Astrocyte (in vitro differentiated cells and primary cell): ENCODE measurements at regions not wholly inside any gene's neighbourhood (a gene's known extent, or its start where the extent isn't known, plus 50 kb on each side); places are given as distances from the start of the nearest gene placed in this dataset.
A peak's percentile ranks its signal among the peaks of the same experiment; 100 is the strongest.

ENCODE experiments used
- DNase-seq: peaks from one replicate; pipeline ENCODE4 v3.0.0-alpha.2; 2010; ENCODE audit warnings: low read depth
- FAIRE-seq: peaks from 2 replicates; lab custom pipeline; 2011; peaks lifted over from hg19 to GRCh38; lab: Jason Lieb, UNC
- H2AFZ ChIP-seq: 2 replicates; pipeline ENCODE4 v1.6.0; 2012; ENCODE audit warnings: low read depth, low read length, inconsistent platforms
- H3K27ac ChIP-seq: 2 replicates; pipeline ENCODE4 v1.5.1; 2011; ENCODE audit warnings: low read depth, low read length, inconsistent platforms
- H3K27me3 ChIP-seq: 2 replicates; pipeline ENCODE4 v1.6.0; 2011; ENCODE audit warnings: low read length, inconsistent platforms; ENCODE audit not compliant: insufficient read depth
- H3K36me3 ChIP-seq: 2 replicates; pipeline ENCODE4 v1.5.1; 2011; ENCODE audit warnings: low read length, inconsistent platforms; ENCODE audit not compliant: insufficient read depth
- H3K4me1 ChIP-seq: 2 replicates; pipeline ENCODE4 v1.5.1; 2011; ENCODE audit warnings: low read length, inconsistent platforms; ENCODE audit not compliant: insufficient read depth
- H3K4me2 ChIP-seq: 2 replicates; pipeline ENCODE4 v1.6.0; 2012; ENCODE audit warnings: low read length, inconsistent platforms
- H3K4me3 ChIP-seq: 2 replicates; pipeline ENCODE4 v1.5.1; 2011; ENCODE audit warnings: low read depth, mild to moderate bottlenecking, low read length, inconsistent platforms; ENCODE audit not compliant: insufficient read depth
- H3K79me2 ChIP-seq: 2 replicates; pipeline ENCODE4 v1.6.0; 2012; ENCODE audit warnings: mild to moderate bottlenecking, low read length, inconsistent platforms; ENCODE audit not compliant: insufficient read depth
- H3K9ac ChIP-seq: 2 replicates; pipeline ENCODE4 v1.6.0; 2012; ENCODE audit warnings: mild to moderate bottlenecking, low read length, inconsistent platforms
- H3K9me3 ChIP-seq: 2 replicates; pipeline ENCODE4 v1.5.1; 2012; ENCODE audit warnings: low read depth, mild to moderate bottlenecking, low read length, inconsistent platforms; ENCODE audit not compliant: insufficient read depth
- H4K20me1 ChIP-seq: 2 replicates; pipeline ENCODE4 v1.6.0; 2012; ENCODE audit warnings: low read length, inconsistent platforms; ENCODE audit not compliant: insufficient read depth
- H3K27ac Mint-ChIP-seq: one replicate; pipeline ENCODE4 v1.8.0; 2021; ENCODE audit warnings: mild to moderate bottlenecking, mixed read lengths; ENCODE audit not compliant: unreplicated experiment
- H3K27me3 Mint-ChIP-seq: one replicate; pipeline ENCODE4 v1.8.0; 2021; ENCODE audit warnings: low read depth, mixed read lengths; ENCODE audit not compliant: unreplicated experiment
- H3K36me3 Mint-ChIP-seq: one replicate; pipeline ENCODE4 v1.8.0; 2021; ENCODE audit warnings: low read depth, mixed read lengths; ENCODE audit not compliant: unreplicated experiment
- H3K4me1 Mint-ChIP-seq: one replicate; pipeline ENCODE4 v1.8.0; 2021; ENCODE audit warnings: low read depth, mixed read lengths; ENCODE audit not compliant: unreplicated experiment
- H3K4me3 Mint-ChIP-seq: one replicate; pipeline ENCODE4 v1.8.0; 2021; ENCODE audit warnings: mild to moderate bottlenecking, moderate library complexity, mixed read lengths; ENCODE audit not compliant: unreplicated experiment
- H3K9me3 Mint-ChIP-seq: one replicate; pipeline ENCODE4 v1.8.0; 2021; ENCODE audit warnings: mild to moderate bottlenecking, mixed read lengths; ENCODE audit not compliant: unreplicated experiment
- CTCF ChIP-seq: IDR thresholded peaks from 2 replicates; pipeline ENCODE4 v1.5.1; 2011; ENCODE audit warnings: low read depth, mild to moderate bottlenecking, inconsistent platforms, low read length, moderate library complexity; ENCODE audit not compliant: insufficient read depth
- EZH2 ChIP-seq: IDR thresholded peaks from 2 replicates; pipeline ENCODE4 v1.6.1; 2012; ENCODE audit warnings: mild to moderate bottlenecking, low read length, inconsistent platforms; ENCODE audit not compliant: insufficient read depth

- H3K27me3 ChIP-seq, result no peaks in the 10 kb centered on the region
- no peaks in the 10 kb centered on the region for H3K9me3 ChIP-seq
- H3K4me1 ChIP-seq, result peaks cover 18% of the 10 kb centered on the region
- Mint-ChIP-seq H3K36me3 (no peaks in the 10 kb centered on the region), H3K27ac (no peak overlapping the region), H3K4me1 (peaks cover 17% of the 10 kb centered on the region), H3K9me3 (no peaks in the 10 kb centered on the region), H3K27me3 (no peaks in the 10 kb centered on the region), H3K4me3 (no peak overlapping the region)
- no peak for FAIRE-seq
- H3K4me3 ChIP-seq, result no peak overlapping the region
- no peak overlapping the region for H3K9ac ChIP-seq
- DNase-seq, result no peak
- no peaks in the 10 kb centered on the region for H3K36me3 ChIP-seq
- no peaks in the 10 kb centered on the region for H4K20me1 ChIP-seq
- no peak overlapping the region for H3K27ac ChIP-seq
- no peak overlapping the region for H2AFZ ChIP-seq
- no peak overlapping the region for H3K4me2 ChIP-seq
- no peaks in the 10 kb centered on the region for H3K79me2 ChIP-seq
- no peak for TF ChIP-seq EZH2
- no peak for TF ChIP-seq CTCF
Observed at GRCh38 chr5:31114817-31115216, 78.7 kb upstream of the CDH6 start.

GRCh38 chr5:31113666-31114350 is 79.7 kb upstream of the CDH6 start:
- Mint-ChIP-seq H3K9me3 (no peaks in the 10 kb centered on the region), H3K36me3 (no peaks in the 10 kb centered on the region), H3K27ac (peak overlapping the region; percentile 89), H3K4me1 (peaks cover 17% of the 10 kb centered on the region), H3K4me3 (no peak overlapping the region), H3K27me3 (no peaks in the 10 kb centered on the region)
- Histone ChIP-seq H3K4me1 (peaks cover 18% of the 10 kb centered on the region), H3K4me3 (no peak overlapping the region), H3K4me2 (no peak overlapping the region), H3K79me2 (no peaks in the 10 kb centered on the region), H3K9ac (no peak overlapping the region), H3K36me3 (no peaks in the 10 kb centered on the region), H3K27me3 (no peaks in the 10 kb centered on the region), H2AFZ (no peak overlapping the region), H3K9me3 (no peaks in the 10 kb centered on the region), H4K20me1 (no peaks in the 10 kb centered on the region), H3K27ac (peak overlapping the region; percentile 57)
- DNase-seq (no peak), FAIRE-seq (no peak)
- TF ChIP-seq EZH2, result no peak
- TF ChIP-seq CTCF, result no peak

- peak; percentile 98 for DNase-seq
- peaks cover 18% of the 10 kb centered on the region for H3K4me1 ChIP-seq
- Mint-ChIP-seq H3K4me3 (no peak overlapping the region), H3K4me1 (peaks cover 19% of the 10 kb centered on the region), H3K27ac (peak overlapping the region; percentile 89), H3K9me3 (no peaks in the 10 kb centered on the region), H3K36me3 (no peaks in the 10 kb centered on the region), H3K27me3 (no peaks in the 10 kb centered on the region)
- H3K27me3 ChIP-seq, result no peaks in the 10 kb centered on the region
- H3K9ac ChIP-seq, result no peak overlapping the region
- H2AFZ ChIP-seq, result no peak overlapping the region
- peak overlapping the region; percentile 57 for H3K27ac ChIP-seq
- no peaks in the 10 kb centered on the region for H3K79me2 ChIP-seq
- peak overlapping the region; percentile 46 for H3K4me2 ChIP-seq
- H3K9me3 ChIP-seq, result no peaks in the 10 kb centered on the region
- H4K20me1 ChIP-seq, result no peaks in the 10 kb centered on the region
- peak; percentile 77 for FAIRE-seq
- no peak overlapping the region for H3K4me3 ChIP-seq
- no peak for TF ChIP-seq EZH2
- no peak for TF ChIP-seq CTCF
- H3K36me3 ChIP-seq, result no peaks in the 10 kb centered on the region
Observed at GRCh38 chr5:31113101-31113500, 80.4 kb upstream of the CDH6 start.
